IPS DF 4.7 (cell line): ENCODE measurements at regions not wholly inside any gene's neighbourhood (a gene's known extent, or its start where the extent isn't known, plus 50 kb on each side); places are given as distances from the start of the nearest gene placed in this dataset.

Source experiments
- DNase-seq: peaks from one replicate; pipeline ENCODE4 v3.0.0-alpha.2; 2013; ENCODE audit warnings: low spot score; ENCODE audit errors: extremely low read depth

GRCh38 chr2:5986801-5987787 lies 294.9 kb downstream of the SOX11 start:
- DNase-seq = no peak

- DNase-seq = no peak
Observed at GRCh38 chr2:5988120-5988519, 295.9 kb downstream of the SOX11 start.

- no peak for DNase-seq
Observed at GRCh38 chr2:5990086-5990485, 297.9 kb downstream of the SOX11 start.

GRCh38 chr2:5991305-5991968 lies 299.3 kb downstream of the SOX11 start:
- no peak for DNase-seq

- DNase-seq = no peak
Observed at GRCh38 chr2:5995832-5996231, 303.6 kb downstream of the SOX11 start.

- DNase-seq = no peak
Observed at GRCh38 chr2:6008186-6008585, 316.0 kb downstream of the SOX11 start.

GRCh38 chr2:6008726-6009125 lies 316.5 kb downstream of the SOX11 start:
- no peak for DNase-seq

GRCh38 chr2:6010163-6010562 lies 318.0 kb downstream of the SOX11 start:
- DNase-seq = no peak

GRCh38 chr2:6011921-6012320 lies 319.7 kb downstream of the SOX11 start:
- DNase-seq = no peak

- no peak for DNase-seq
Observed at GRCh38 chr2:6017736-6018286, 325.6 kb downstream of the SOX11 start.

- DNase-seq = no peak
Observed at GRCh38 chr2:6024229-6024628, 332.0 kb downstream of the SOX11 start.

GRCh38 chr2:6024784-6025183 lies 332.6 kb downstream of the SOX11 start:
- no peak for DNase-seq

- DNase-seq = no peak
Observed at GRCh38 chr2:6025391-6025790, 333.2 kb downstream of the SOX11 start.

- DNase-seq = no peak
Observed at GRCh38 chr2:6027066-6027465, 334.9 kb downstream of the SOX11 start.

- no peak for DNase-seq
Observed at GRCh38 chr2:6031200-6031867, 339.1 kb downstream of the SOX11 start.

- no peak for DNase-seq
Observed at GRCh38 chr2:6036211-6036610, 344.0 kb downstream of the SOX11 start.

GRCh38 chr2:6043238-6043637 lies 351.1 kb downstream of the SOX11 start:
- DNase-seq = no peak

- no peak for DNase-seq
Observed at GRCh38 chr2:6052649-6053048, 360.5 kb downstream of the SOX11 start.

- DNase-seq = no peak
Observed at GRCh38 chr2:6053743-6054142, 361.6 kb downstream of the SOX11 start.

- DNase-seq = no peak
Observed at GRCh38 chr2:6054161-6054671, 362.0 kb downstream of the SOX11 start.

- no peak for DNase-seq
Observed at GRCh38 chr2:6060992-6061663, 368.9 kb downstream of the SOX11 start.
